ENCODE measurements at regions not wholly inside any gene's neighbourhood (a gene's known extent, or its start where the extent isn't known, plus 50 kb on each side); places are given as distances from the start of the nearest gene placed in this dataset.
"Not testable (repeated sequence)": the region's sequence is repeated elsewhere in the genome, so short reads cannot be mapped to it uniquely, and the experiment has no call there.

GRCh38 chr5:57950616-57951228, 468.1 kb upstream of the ACTBL2 start:
- DNase-seq (ENCODE audit: low spot score) = no peak

GRCh38 chr5:57948091-57948490, 465.5 kb upstream of the ACTBL2 start:
- no peak for DNase-seq (ENCODE audit: low spot score)

- DNase-seq (ENCODE audit: low spot score) = no peak
These were observed 464.6 kb upstream of the ACTBL2 start for GRCh38 chr5:57947181-57947580.

GRCh38 chr5:57940879-57941278, 458.3 kb upstream of the ACTBL2 start:
- DNase-seq (ENCODE audit: low spot score) = no peak

GRCh38 chr5:57940236-57940635, 457.6 kb upstream of the ACTBL2 start:
- no peak for DNase-seq (ENCODE audit: low spot score)

GRCh38 chr5:57939771-57940170, 457.2 kb upstream of the ACTBL2 start:
- DNase-seq (ENCODE audit: low spot score) = no peak

- DNase-seq (ENCODE audit: low spot score) = no peak
These were observed 456.7 kb upstream of the ACTBL2 start for GRCh38 chr5:57939335-57939734.

- no peak for DNase-seq (ENCODE audit: low spot score)
These were observed 455.6 kb upstream of the ACTBL2 start for GRCh38 chr5:57938174-57938557.

GRCh38 chr5:57937501-57938173, 455.0 kb upstream of the ACTBL2 start:
- no peak for DNase-seq (ENCODE audit: low spot score)

GRCh38 chr5:57937025-57937424, 454.4 kb upstream of the ACTBL2 start:
- DNase-seq (ENCODE audit: low spot score) = no peak

- DNase-seq (ENCODE audit: low spot score) = no peak
These were observed 450.1 kb upstream of the ACTBL2 start for GRCh38 chr5:57932761-57933160.

- no peak for DNase-seq (ENCODE audit: low spot score)
These were observed 449.2 kb upstream of the ACTBL2 start for GRCh38 chr5:57931807-57932206.

GRCh38 chr5:57931352-57931751, 448.7 kb upstream of the ACTBL2 start:
- no peak for DNase-seq (ENCODE audit: low spot score)

- no peak for DNase-seq (ENCODE audit: low spot score)
These were observed 446.7 kb upstream of the ACTBL2 start for GRCh38 chr5:57929271-57929670.

- DNase-seq (ENCODE audit: low spot score) = not testable (repeated sequence)
These were observed 440.5 kb upstream of the ACTBL2 start for GRCh38 chr5:57923094-57923493.

- no peak for DNase-seq (ENCODE audit: low spot score)
These were observed 434.4 kb upstream of the ACTBL2 start for GRCh38 chr5:57917004-57917403.

- DNase-seq (ENCODE audit: low spot score) = no peak
These were observed 432.9 kb upstream of the ACTBL2 start for GRCh38 chr5:57915536-57915935.

GRCh38 chr5:57911438-57911837, 428.8 kb upstream of the ACTBL2 start:
- DNase-seq (ENCODE audit: low spot score) = no peak

- DNase-seq (ENCODE audit: low spot score) = no peak
These were observed 424.1 kb upstream of the ACTBL2 start for GRCh38 chr5:57906671-57907070.

GRCh38 chr5:57903458-57903857, 420.8 kb upstream of the ACTBL2 start:
- DNase-seq (ENCODE audit: low spot score) = no peak

- DNase-seq (ENCODE audit: low spot score) = no peak
These were observed 419.5 kb upstream of the ACTBL2 start for GRCh38 chr5:57902095-57902494.

- DNase-seq (ENCODE audit: low spot score) = no peak
These were observed 417.9 kb upstream of the ACTBL2 start for GRCh38 chr5:57900381-57900944.

- no peak for DNase-seq (ENCODE audit: low spot score)
These were observed 414.0 kb upstream of the ACTBL2 start for GRCh38 chr5:57896576-57896975.

GRCh38 chr5:57895766-57896165, 413.2 kb upstream of the ACTBL2 start:
- no peak for DNase-seq (ENCODE audit: low spot score)
